HepG2 (cell line): ENCODE measurements at regions not wholly inside any gene's neighbourhood (a gene's known extent, or its start where the extent isn't known, plus 50 kb on each side); places are given as distances from the start of the nearest gene placed in this dataset.

Source experiments
- ATAC-seq: fragments of 200-7000 bp; cut with Tn5 transposase; 3 replicates; pipeline ENCODE4 v1.9.1; 2020; ENCODE audit warnings: mild to moderate bottlenecking, moderate library complexity
- BruUV-seq: library from RNA; stranded (reverse); fragments of 400-500 nt; replicated peaks from 2 replicates; lab custom pipeline; 2021; lab: Mats Ljungman, UMichigan
- CTCF ChIA-PET: fragments of 300-600 bp; formaldehyde crosslinking; extraction: SDS; loops from one replicate; lab custom pipeline; 2021; ENCODE audit warnings: low total read pairs, inconsistent platforms, low intra/inter-chr PET ratio; lab: Yijun Ruan, JAX
- POLR2A ChIA-PET: fragments of 350-600 bp; sonication (Branson Sonifier 250); formaldehyde crosslinking; loops from one replicate; lab custom pipeline; 2020; ENCODE audit warnings: antibody characterized with exemption, inconsistent platforms; lab: Yijun Ruan, JAX
- DNase-seq: peaks from one replicate; pipeline ENCODE4 v3.0.0-alpha.2; 2015; ENCODE audit warnings: low spot score
- FAIRE-seq: peaks from 3 replicates; lab custom pipeline; 2011; peaks lifted over from hg19 to GRCh38; lab: Jason Lieb, UNC
- H2AFZ ChIP-seq: one replicate; pipeline ENCODE4 v1.6.1; 2011; ENCODE audit warnings: low read length, inconsistent platforms
- H3K27ac ChIP-seq: fragments of 300-600 bp; 3 replicates; pipeline ENCODE4 v1.8.0; 2011; ENCODE audit warnings: mixed run types, mild to moderate bottlenecking, mixed read lengths, low read length, inconsistent platforms; ENCODE audit not compliant: insufficient read depth; ENCODE audit errors: extremely low read length
- H3K27me3 ChIP-seq, 2 experiments: fragments of 200-600 bp in 1 of 2; 2 replicates in 1 of 2; 3 replicates in 1 of 2; pipeline versions ENCODE4 v1.6.0 to v1.8.0; 2011; ENCODE audit warnings: low read length in 2 of 2, mild to moderate bottlenecking in 2 of 2, moderate library complexity in 2 of 2, inconsistent platforms in 1 of 2; ENCODE audit not compliant: insufficient read depth in 2 of 2, control insufficient read depth in 1 of 2
- H3K36me3 ChIP-seq, 2 experiments: fragments of 200-600 bp in 1 of 2; replicated peaks in 1 of 2; 2 replicates in 1 of 2; 3 replicates in 1 of 2; pipeline versions ENCODE4 v1.5.1 to v1.8.0; 2011; ENCODE audit warnings: low read length in 2 of 2, inconsistent platforms in 1 of 2; ENCODE audit not compliant: insufficient read depth in 2 of 2, control insufficient read depth in 1 of 2
- H3K4me1 ChIP-seq: 2 replicates; pipeline ENCODE4 v1.5.1; 2012; ENCODE audit warnings: low read length, inconsistent platforms; ENCODE audit not compliant: insufficient read depth
- H3K4me2 ChIP-seq: 2 replicates; pipeline ENCODE4 v1.6.0; 2011; ENCODE audit warnings: low read depth, low read length, inconsistent platforms
- H3K4me3 ChIP-seq, 3 experiments: fragments of 200-600 bp in 1 of 3; sonication (generic), shearing (Covaris generic) in 1 of 3; replicated peaks in 1 of 3; 2 replicates each; pipeline ENCODE4 v1.5.1; 2011 to 2016; ENCODE audit warnings: low read length in 3 of 3, inconsistent platforms in 2 of 3, low read depth in 2 of 3, mild to moderate bottlenecking in 2 of 3, control low read depth in 1 of 3, mixed read lengths in 1 of 3; ENCODE audit not compliant: insufficient read depth in 1 of 3
- H3K79me2 ChIP-seq: one replicate; pipeline ENCODE4 v1.6.1; 2011; ENCODE audit warnings: low read length, inconsistent platforms; ENCODE audit not compliant: insufficient read depth
- H3K9ac ChIP-seq: 2 replicates; pipeline ENCODE4 v1.6.0; 2011; ENCODE audit warnings: mild to moderate bottlenecking, low read depth, low read length, inconsistent platforms; ENCODE audit not compliant: insufficient read depth
- H3K9me3 ChIP-seq: 2 replicates; pipeline ENCODE4 v1.5.1; 2012; ENCODE audit warnings: mild to moderate bottlenecking, low read length
- H4K20me1 ChIP-seq: 2 replicates; pipeline ENCODE4 v1.6.0; 2011; ENCODE audit warnings: inconsistent platforms, mild to moderate bottlenecking, low read length, moderate library complexity; ENCODE audit not compliant: insufficient read depth
- CBX5 ChIP-seq: sonication (generic); formaldehyde crosslinking; IDR thresholded peaks from 2 replicates; pipeline ENCODE4 v1.4.0; 2020; ENCODE audit warnings: missing genetic modification reagents, borderline replicate concordance
- EP300 ChIP-seq, 3 experiments: sonication (generic) in 1 of 3; formaldehyde crosslinking in 1 of 3; IDR thresholded peaks; 2 replicates each; pipeline versions ENCODE4 v1.5.1 to v1.6.1; 2011 to 2020; ENCODE audit warnings: low read depth in 2 of 3, low read length in 2 of 3, borderline replicate concordance in 1 of 3, improper control_type of control experiment in 1 of 3, mild to moderate bottlenecking in 1 of 3, missing genetic modification reagents in 1 of 3, moderate library complexity in 1 of 3
- GLI4 ChIP-seq: sonication (generic); formaldehyde crosslinking; IDR thresholded peaks from 2 replicates; pipeline ENCODE4 v1.5.1; 2020; ENCODE audit warnings: missing genetic modification reagents, mild to moderate bottlenecking, moderate library complexity, borderline replicate concordance
- HOXA7 ChIP-seq: sonication (generic); formaldehyde crosslinking; IDR thresholded peaks from 2 replicates; pipeline ENCODE4 v1.8.1; 2022; ENCODE audit warnings: mild to moderate bottlenecking, missing genetic modification reagents, moderate library complexity
- ISL2 ChIP-seq: sonication (generic); formaldehyde crosslinking; IDR thresholded peaks from 2 replicates; pipeline ENCODE4 v1.5.0; 2020; ENCODE audit warnings: missing genetic modification reagents
- SPEN ChIP-seq: sonication (generic); formaldehyde crosslinking; IDR thresholded peaks from 2 replicates; pipeline ENCODE4 v1.5.1; 2020; ENCODE audit warnings: low read depth, mild to moderate bottlenecking, missing genetic modification reagents
- TAF15 ChIP-seq: fragments of 200-400 bp; formaldehyde crosslinking; IDR thresholded peaks from one replicate; pipeline ENCODE4 v1.6.1; 2018; ENCODE audit warnings: mild to moderate bottlenecking, low read depth, low read length; ENCODE audit not compliant: poor library complexity, severe bottlenecking
- ZNF292 ChIP-seq: sonication (generic); formaldehyde crosslinking; IDR thresholded peaks from 2 replicates; pipeline ENCODE4 v1.8.1; 2022; ENCODE audit warnings: mild to moderate bottlenecking, low read depth, missing genetic modification reagents, borderline replicate concordance
- in situ Hi-C: cut with HindIII; loops from 2 replicates; pipeline ENCODE4 v1.10.0; 2017; ENCODE audit warnings: low pct_unique_long_range_greater_than_20kb; ENCODE audit not compliant: extremely low pct_ligation_motif_present
- intact Hi-C: fragments of 100-400 bp; cut with micrococcal nuclease; formaldehyde crosslinking; loops from one replicate; pipeline ENCODE4 v1.10.0; 2022; ENCODE audit not compliant: unreplicated experiment
- TF ChIP-seq, protein P1 (sequence below): IDR thresholded peaks from 2 replicates; pipeline ENCODE4 v1.6.1; 2018; ENCODE audit warnings: missing genetic modification reagents, mild to moderate bottlenecking, missing compliant biosample characterization
- TF ChIP-seq, protein P2 (sequence below): sonication (generic); formaldehyde crosslinking; conservative IDR thresholded peaks from 2 replicates; pipeline ENCODE4 v1.4.0; 2020; ENCODE audit warnings: missing genetic modification reagents
- TF ChIP-seq, protein P3 (sequence below): sonication (generic); formaldehyde crosslinking; IDR thresholded peaks from 2 replicates; pipeline ENCODE4 v1.5.0; 2020; ENCODE audit warnings: missing genetic modification reagents

DNA sequence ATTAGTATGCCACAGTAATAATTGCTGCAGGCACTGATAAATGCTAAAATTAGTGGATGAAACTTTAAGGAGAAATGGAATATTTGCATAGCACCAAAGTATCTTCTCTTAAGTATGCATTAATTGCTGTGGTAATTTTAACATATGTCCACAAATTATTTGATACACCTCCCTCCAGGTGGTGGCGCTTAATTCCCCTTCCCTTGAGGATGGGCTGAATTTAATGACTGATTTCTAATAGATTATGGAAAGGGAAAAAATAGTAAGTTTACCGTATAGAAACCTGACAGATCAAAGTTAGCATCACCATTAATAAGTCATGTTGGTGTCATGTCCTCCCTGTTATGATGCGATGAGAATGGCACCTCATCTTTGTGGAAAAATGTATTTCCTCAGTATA, 519.2 kb downstream of the TFEC start (continued):
- TF ChIP-seq SPEN (no peak), ZNF292 (no peak), CBX5 (CRISPR knock-in tag) (no peak), TAF15 (no peak), HOXA7 (CRISPR knock-in tag) (no peak), GLI4 (no peak)
- TF ChIP-seq, protein P1, sequence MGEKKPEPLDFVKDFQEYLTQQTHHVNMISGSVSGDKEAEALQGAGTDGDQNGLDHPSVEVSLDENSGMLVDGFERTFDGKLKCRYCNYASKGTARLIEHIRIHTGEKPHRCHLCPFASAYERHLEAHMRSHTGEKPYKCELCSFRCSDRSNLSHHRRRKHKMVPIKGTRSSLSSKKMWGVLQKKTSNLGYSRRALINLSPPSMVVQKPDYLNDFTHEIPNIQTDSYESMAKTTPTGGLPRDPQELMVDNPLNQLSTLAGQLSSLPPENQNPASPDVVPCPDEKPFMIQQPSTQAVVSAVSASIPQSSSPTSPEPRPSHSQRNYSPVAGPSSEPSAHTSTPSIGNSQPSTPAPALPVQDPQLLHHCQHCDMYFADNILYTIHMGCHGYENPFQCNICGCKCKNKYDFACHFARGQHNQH (CRISPR knock-in tag), result no peak

- Histone ChIP-seq H3K4me3 (no peak overlapping the region), H4K20me1 (no peaks in the 10 kb centered on the region), H3K9ac (no peak overlapping the region), H3K27ac (no peak overlapping the region), H3K36me3 (no peaks in the 10 kb centered on the region), H3K9me3 (no peaks in the 10 kb centered on the region), H2AFZ (no peak overlapping the region), H3K27me3 (no peaks in the 10 kb centered on the region), H3K4me1 (no peaks in the 10 kb centered on the region), H3K4me2 (no peak overlapping the region), H3K79me2 (no peaks in the 10 kb centered on the region)
- POLR2A ChIA-PET, result no interaction called here
- TF ChIP-seq ISL2 (no peak), EP300 (IDR thresholded peaks at IDR 0.05; ENCODE audit: low read depth in 2 of 2, low read length in 2 of 2) (no peak), EP300 (CRISPR knock-in tag; IDR thresholded peaks at IDR 0.05; ENCODE audit: borderline replicate concordance) (no peak)
- TF ChIP-seq, protein P2, sequence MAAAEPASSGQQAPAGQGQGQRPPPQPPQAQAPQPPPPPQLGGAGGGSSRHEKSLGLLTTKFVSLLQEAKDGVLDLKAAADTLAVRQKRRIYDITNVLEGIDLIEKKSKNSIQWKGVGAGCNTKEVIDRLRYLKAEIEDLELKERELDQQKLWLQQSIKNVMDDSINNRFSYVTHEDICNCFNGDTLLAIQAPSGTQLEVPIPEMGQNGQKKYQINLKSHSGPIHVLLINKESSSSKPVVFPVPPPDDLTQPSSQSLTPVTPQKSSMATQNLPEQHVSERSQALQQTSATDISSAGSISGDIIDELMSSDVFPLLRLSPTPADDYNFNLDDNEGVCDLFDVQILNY (CRISPR knock-in tag), result no peak
- TF ChIP-seq, protein P3, sequence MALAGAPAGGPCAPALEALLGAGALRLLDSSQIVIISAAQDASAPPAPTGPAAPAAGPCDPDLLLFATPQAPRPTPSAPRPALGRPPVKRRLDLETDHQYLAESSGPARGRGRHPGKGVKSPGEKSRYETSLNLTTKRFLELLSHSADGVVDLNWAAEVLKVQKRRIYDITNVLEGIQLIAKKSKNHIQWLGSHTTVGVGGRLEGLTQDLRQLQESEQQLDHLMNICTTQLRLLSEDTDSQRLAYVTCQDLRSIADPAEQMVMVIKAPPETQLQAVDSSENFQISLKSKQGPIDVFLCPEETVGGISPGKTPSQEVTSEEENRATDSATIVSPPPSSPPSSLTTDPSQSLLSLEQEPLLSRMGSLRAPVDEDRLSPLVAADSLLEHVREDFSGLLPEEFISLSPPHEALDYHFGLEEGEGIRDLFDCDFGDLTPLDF (CRISPR knock-in tag), result no peak
- no peak for FAIRE-seq
- BruUV-seq, result no TSS peak
- CTCF ChIA-PET, result no interaction called here
- no peak for ATAC-seq
- in situ Hi-C loops, result no loop called here
- intact Hi-C loops, result no loop called here
- DNase-seq, result no peak
Measured at GRCh38 chr7:115505136-115505535, 525.4 kb downstream of the TFEC start.
